A549 (cell line): ENCODE measurements at regions not wholly inside any gene's neighbourhood (a gene's known extent, or its start where the extent isn't known, plus 50 kb on each side); places are given as distances from the start of the nearest gene placed in this dataset.

Experiments used
- BHLHE40 ChIP-seq: IDR thresholded peaks from 2 replicates; pipeline ENCODE4 v1.6.1; 2012; ENCODE audit warnings: low read depth, low read length, inconsistent platforms
- CHD2 ChIP-seq: fragments of 150-350 bp; IDR thresholded peaks from 2 replicates; pipeline ENCODE4 v1.6.1; 2014; ENCODE audit warnings: low read length; ENCODE audit not compliant: partially characterized antibody
- CTCF ChIP-seq: fragments of >200 bp; sonication (Bioruptor Twin); formaldehyde crosslinking; IDR thresholded peaks from 3 replicates; pipeline ENCODE4 v1.5.1; 2016
- MAZ ChIP-seq: fragments of 150-350 bp; IDR thresholded peaks from 2 replicates; pipeline ENCODE4 v1.6.1; 2014; ENCODE audit warnings: antibody characterized with exemption, low read depth, low read length, borderline replicate concordance
- NPAS2 ChIP-seq: fragments of 250-450 bp; sonication (Bioruptor Pico); IDR thresholded peaks from 2 replicates; pipeline ENCODE4 v1.8.0; 2022; ENCODE audit warnings: mild to moderate bottlenecking, moderate library complexity, borderline replicate concordance
- POLR2A ChIP-seq: IDR thresholded peaks from 2 replicates; pipeline ENCODE4 v1.6.1; 2012; ENCODE audit warnings: mild to moderate bottlenecking, low read length
- TF ChIP-seq, protein P1 (sequence below): fragments of 450-650 bp; IDR thresholded peaks from 2 replicates; pipeline ENCODE4 v1.6.1; 2014; ENCODE audit warnings: antibody characterized with exemption
- TF ChIP-seq, protein P2 (sequence below): fragments of 200-600 bp; sonication (generic); IDR thresholded peaks from 2 replicates; pipeline ENCODE4 v1.6.1; 2016; ENCODE audit warnings: antibody characterized with exemption, mild to moderate bottlenecking, moderate library complexity

DNA sequence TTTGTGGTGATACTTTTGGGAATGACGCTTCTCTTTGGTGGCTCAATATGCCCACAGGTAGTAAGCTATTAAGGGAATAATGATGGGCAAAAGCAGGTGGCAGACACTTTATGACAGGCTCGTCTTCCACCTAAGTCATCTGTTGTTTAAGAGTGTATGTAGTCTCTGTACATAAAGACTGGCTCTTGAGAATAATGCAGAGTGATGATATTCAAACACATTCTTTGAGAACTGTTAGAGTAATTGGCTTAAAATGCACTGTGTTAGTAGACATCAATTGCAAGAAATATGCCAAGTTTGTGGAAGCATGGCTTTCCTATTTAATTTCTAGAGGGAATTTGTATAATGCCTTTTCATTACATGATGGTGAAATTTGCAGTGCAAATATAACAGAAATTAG lies 694.8 kb upstream of the MIS18BP1 start:
- no peak for TF ChIP-seq CTCF
- no peak for TF ChIP-seq CHD2
- TF ChIP-seq NPAS2: no peak
- no peak for TF ChIP-seq MAZ
- no peak for TF ChIP-seq BHLHE40
- TF ChIP-seq, protein P1, sequence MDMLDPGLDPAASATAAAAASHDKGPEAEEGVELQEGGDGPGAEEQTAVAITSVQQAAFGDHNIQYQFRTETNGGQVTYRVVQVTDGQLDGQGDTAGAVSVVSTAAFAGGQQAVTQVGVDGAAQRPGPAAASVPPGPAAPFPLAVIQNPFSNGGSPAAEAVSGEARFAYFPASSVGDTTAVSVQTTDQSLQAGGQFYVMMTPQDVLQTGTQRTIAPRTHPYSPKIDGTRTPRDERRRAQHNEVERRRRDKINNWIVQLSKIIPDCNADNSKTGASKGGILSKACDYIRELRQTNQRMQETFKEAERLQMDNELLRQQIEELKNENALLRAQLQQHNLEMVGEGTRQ: no peak
- TF ChIP-seq POLR2A: no peak
- TF ChIP-seq, protein P2, sequence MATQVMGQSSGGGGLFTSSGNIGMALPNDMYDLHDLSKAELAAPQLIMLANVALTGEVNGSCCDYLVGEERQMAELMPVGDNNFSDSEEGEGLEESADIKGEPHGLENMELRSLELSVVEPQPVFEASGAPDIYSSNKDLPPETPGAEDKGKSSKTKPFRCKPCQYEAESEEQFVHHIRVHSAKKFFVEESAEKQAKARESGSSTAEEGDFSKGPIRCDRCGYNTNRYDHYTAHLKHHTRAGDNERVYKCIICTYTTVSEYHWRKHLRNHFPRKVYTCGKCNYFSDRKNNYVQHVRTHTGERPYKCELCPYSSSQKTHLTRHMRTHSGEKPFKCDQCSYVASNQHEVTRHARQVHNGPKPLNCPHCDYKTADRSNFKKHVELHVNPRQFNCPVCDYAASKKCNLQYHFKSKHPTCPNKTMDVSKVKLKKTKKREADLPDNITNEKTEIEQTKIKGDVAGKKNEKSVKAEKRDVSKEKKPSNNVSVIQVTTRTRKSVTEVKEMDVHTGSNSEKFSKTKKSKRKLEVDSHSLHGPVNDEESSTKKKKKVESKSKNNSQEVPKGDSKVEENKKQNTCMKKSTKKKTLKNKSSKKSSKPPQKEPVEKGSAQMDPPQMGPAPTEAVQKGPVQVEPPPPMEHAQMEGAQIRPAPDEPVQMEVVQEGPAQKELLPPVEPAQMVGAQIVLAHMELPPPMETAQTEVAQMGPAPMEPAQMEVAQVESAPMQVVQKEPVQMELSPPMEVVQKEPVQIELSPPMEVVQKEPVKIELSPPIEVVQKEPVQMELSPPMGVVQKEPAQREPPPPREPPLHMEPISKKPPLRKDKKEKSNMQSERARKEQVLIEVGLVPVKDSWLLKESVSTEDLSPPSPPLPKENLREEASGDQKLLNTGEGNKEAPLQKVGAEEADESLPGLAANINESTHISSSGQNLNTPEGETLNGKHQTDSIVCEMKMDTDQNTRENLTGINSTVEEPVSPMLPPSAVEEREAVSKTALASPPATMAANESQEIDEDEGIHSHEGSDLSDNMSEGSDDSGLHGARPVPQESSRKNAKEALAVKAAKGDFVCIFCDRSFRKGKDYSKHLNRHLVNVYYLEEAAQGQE: no peak
